Mammary epithelial cell (primary cell): ENCODE measurements at regions not wholly inside any gene's neighbourhood (a gene's known extent, or its start where the extent isn't known, plus 50 kb on each side); places are given as distances from the start of the nearest gene placed in this dataset.

Source experiments
- CTCF ChIP-seq, 2 donors: IDR thresholded peaks in 1 of 2; conservative IDR thresholded peaks in 1 of 2; 2 replicates each; pipeline ENCODE4 v1.5.1; 2011 to 2012; ENCODE audit warnings: inconsistent platforms in 2 of 2, low read length in 2 of 2, mild to moderate bottlenecking in 2 of 2, control low read depth in 1 of 2, low read depth in 1 of 2; ENCODE audit not compliant: insufficient read depth in 1 of 2; ENCODE audit errors: extremely low read depth in 1 of 2
- EZH2 ChIP-seq: IDR thresholded peaks from 2 replicates; pipeline ENCODE4 v1.6.1; 2012; ENCODE audit warnings: low read length, inconsistent platforms, borderline replicate concordance

GRCh38 chr11:45543081-45543480, 122.3 kb downstream of the CHST1 start:
- TF ChIP-seq CTCF (conservative IDR thresholded peaks at IDR 0.05 in 1 of 2, IDR thresholded peaks at IDR 0.05 in 1 of 2; ENCODE audit: extremely low read depth in 1 of 2, insufficient read depth in 1 of 2, low read depth in 1 of 2, low read length in 2 of 2) (no peak), EZH2 (no peak)
